Brain microvascular endothelial cell (primary cell): ENCODE measurements at regions not wholly inside any gene's neighbourhood (a gene's known extent, or its start where the extent isn't known, plus 50 kb on each side); places are given as distances from the start of the nearest gene placed in this dataset.
A peak's percentile ranks its signal among the peaks of the same experiment; 100 is the strongest.

Source experiments
- DNase-seq: peaks from one replicate; pipeline ENCODE4 v3.0.0-alpha.2; 2020
- H3K27ac ChIP-seq: fragments of 250-450 bp; sonication (Bioruptor Pico); 2 replicates; pipeline ENCODE4 v1.5.1; 2020; ENCODE audit warnings: mild to moderate bottlenecking, moderate library complexity
- H3K27me3 ChIP-seq: fragments of 250-450 bp; sonication (Bioruptor Pico); replicated peaks from 2 replicates; pipeline ENCODE4 v1.5.1; 2020; ENCODE audit warnings: mild to moderate bottlenecking
- H3K36me3 ChIP-seq: fragments of 250-450 bp; sonication (Bioruptor Pico); replicated peaks from 2 replicates; pipeline ENCODE4 v1.5.1; 2020; ENCODE audit warnings: mild to moderate bottlenecking
- H3K4me3 ChIP-seq: 2 replicates; pipeline ENCODE4 v1.5.1; 2011; ENCODE audit warnings: low read depth, mild to moderate bottlenecking, control low read depth, low read length, moderate library complexity
- CTCF ChIP-seq: IDR thresholded peaks from 2 replicates; pipeline ENCODE4 v1.5.1; 2011; ENCODE audit warnings: low read depth, mild to moderate bottlenecking, moderate library complexity, low read length, control low read depth, inconsistent platforms; ENCODE audit errors: missing control alignments
- in situ Hi-C: cut with HindIII; loops from 2 replicates; pipeline ENCODE4 v1.10.0; 2017; ENCODE audit warnings: low sequenced_read_pairs, low pct_ligation_motif_present

GRCh38 chr19:27997069-27997468, 1215.9 kb downstream of the UQCRFS1 start:
- Histone ChIP-seq H3K36me3 (no peaks in the 10 kb centered on the region), H3K4me3 (no peak overlapping the region), H3K27me3 (no peaks in the 10 kb centered on the region), H3K27ac (no peak overlapping the region)
- TF ChIP-seq CTCF: no peak
- in situ Hi-C loops: no loop called here
- no peak for DNase-seq

- DNase-seq: no peak
- Histone ChIP-seq H3K27me3 (no peaks in the 10 kb centered on the region), H3K4me3 (no peak overlapping the region), H3K36me3 (no peaks in the 10 kb centered on the region), H3K27ac (no peak overlapping the region)
- no peak for TF ChIP-seq CTCF
- in situ Hi-C loops: no loop called here
Observed at GRCh38 chr19:27993619-27994570, 1219.1 kb downstream of the UQCRFS1 start.

- Histone ChIP-seq H3K4me3 (no peak overlapping the region), H3K27ac (no peak overlapping the region), H3K36me3 (no peaks in the 10 kb centered on the region), H3K27me3 (no peaks in the 10 kb centered on the region)
- DNase-seq: no peak
- no peak for TF ChIP-seq CTCF
- in situ Hi-C loops: no loop called here
Observed at GRCh38 chr19:27986299-27986698, 1226.7 kb downstream of the UQCRFS1 start.

- in situ Hi-C loops: no loop called here
- no peak for DNase-seq
- Histone ChIP-seq H3K4me3 (no peak overlapping the region), H3K27ac (no peak overlapping the region), H3K27me3 (no peaks in the 10 kb centered on the region), H3K36me3 (no peaks in the 10 kb centered on the region)
- no peak for TF ChIP-seq CTCF
Observed at GRCh38 chr19:27975419-27976005, 1237.4 kb downstream of the UQCRFS1 start.

- no peak overlapping the region for H3K27ac ChIP-seq
- no peak overlapping the region for H3K4me3 ChIP-seq
- DNase-seq: peak; percentile 4
- no peaks in the 10 kb centered on the region for H3K36me3 ChIP-seq
- no peaks in the 10 kb centered on the region for H3K27me3 ChIP-seq
- in situ Hi-C loops: no loop called here
- peak; percentile 78 for TF ChIP-seq CTCF
Observed at GRCh38 chr19:27974082-27974513, 1238.9 kb downstream of the UQCRFS1 start.
